ENCODE measurements at regions not wholly inside any gene's neighbourhood (a gene's known extent, or its start where the extent isn't known, plus 50 kb on each side); places are given as distances from the start of the nearest gene placed in this dataset.

GRCh38 chr7:22900101-22900500 is 77.5 kb upstream of the TOMM7 start:
- Histone ChIP-seq H3K9me3 (no peaks in the 10 kb centered on the region), H3K27me3 (no peaks in the 10 kb centered on the region), H3K36me3 (no peaks in the 10 kb centered on the region), H3K4me3 (no peak overlapping the region), H3K4me1 (no peaks in the 10 kb centered on the region), H3K27ac (no peak overlapping the region)
- intact Hi-C loops (cut with DNase I), result no loop called here
- TF ChIP-seq CTCF (IDR thresholded peaks at IDR 0.05), result no peak
- no peak for DNase-seq (ENCODE audit: low spot score in 2 of 2)

- TF ChIP-seq CTCF (IDR thresholded peaks at IDR 0.05), result no peak
- H3K4me1 ChIP-seq, result no peaks in the 10 kb centered on the region
- no peak for DNase-seq (ENCODE audit: low spot score in 2 of 2)
- no peak overlapping the region for H3K4me3 ChIP-seq
- intact Hi-C loops (cut with DNase I), result no loop called here
- H3K27ac ChIP-seq, result no peak overlapping the region
- no peaks in the 10 kb centered on the region for H3K36me3 ChIP-seq
- H3K9me3 ChIP-seq, result no peaks in the 10 kb centered on the region
- H3K27me3 ChIP-seq, result no peaks in the 10 kb centered on the region
Measured at GRCh38 chr7:22896917-22897316, 74.3 kb upstream of the TOMM7 start.

- H3K9me3 ChIP-seq, result no peaks in the 10 kb centered on the region
- TF ChIP-seq CTCF (IDR thresholded peaks at IDR 0.05), result no peak
- H3K27ac ChIP-seq, result no peak overlapping the region
- intact Hi-C loops (cut with DNase I), result no loop called here
- no peaks in the 10 kb centered on the region for H3K27me3 ChIP-seq
- H3K4me3 ChIP-seq, result no peak overlapping the region
- no peaks in the 10 kb centered on the region for H3K36me3 ChIP-seq
- DNase-seq (ENCODE audit: low spot score in 2 of 2), result no peak
- H3K4me1 ChIP-seq, result no peaks in the 10 kb centered on the region
Measured at GRCh38 chr7:22895828-22896165, 73.1 kb upstream of the TOMM7 start.

- Histone ChIP-seq H3K27ac (no peak overlapping the region), H3K4me3 (no peak overlapping the region), H3K36me3 (no peaks in the 10 kb centered on the region), H3K27me3 (no peaks in the 10 kb centered on the region), H3K9me3 (no peaks in the 10 kb centered on the region), H3K4me1 (no peaks in the 10 kb centered on the region)
- no peak for DNase-seq (ENCODE audit: low spot score in 2 of 2)
- intact Hi-C loops (cut with DNase I), result no loop called here
- TF ChIP-seq CTCF (IDR thresholded peaks at IDR 0.05), result no peak
Measured at GRCh38 chr7:22895140-22895827, 72.6 kb upstream of the TOMM7 start.

- Histone ChIP-seq H3K27me3 (no peaks in the 10 kb centered on the region), H3K4me1 (no peaks in the 10 kb centered on the region), H3K4me3 (no peak overlapping the region), H3K27ac (no peak overlapping the region), H3K9me3 (no peaks in the 10 kb centered on the region), H3K36me3 (no peaks in the 10 kb centered on the region)
- DNase-seq (ENCODE audit: low spot score in 2 of 2), result no peak
- intact Hi-C loops (cut with DNase I), result no loop called here
- no peak for TF ChIP-seq CTCF (IDR thresholded peaks at IDR 0.05)
Measured at GRCh38 chr7:22894546-22894945, 71.9 kb upstream of the TOMM7 start.

- intact Hi-C loops (cut with DNase I), result no loop called here
- Histone ChIP-seq H3K27ac (no peak overlapping the region), H3K36me3 (no peaks in the 10 kb centered on the region), H3K27me3 (no peaks in the 10 kb centered on the region), H3K9me3 (no peaks in the 10 kb centered on the region), H3K4me1 (no peaks in the 10 kb centered on the region), H3K4me3 (no peak overlapping the region)
- no peak for TF ChIP-seq CTCF (IDR thresholded peaks at IDR 0.05)
- DNase-seq (ENCODE audit: low spot score in 2 of 2), result no peak
Measured at GRCh38 chr7:22890773-22891172, 68.1 kb upstream of the TOMM7 start.

Measured in ascending aorta (tissue), 2 donors.